HT1080 (cell line): ENCODE measurements at regions not wholly inside any gene's neighbourhood (a gene's known extent, or its start where the extent isn't known, plus 50 kb on each side); places are given as distances from the start of the nearest gene placed in this dataset.

Experiments used
- DNase-seq: peaks from one replicate; pipeline ENCODE4 v3.0.0-alpha.2; 2015; ENCODE audit warnings: low read depth

- no peak for DNase-seq
These were observed 380.3 kb upstream of the RSPO3 start for GRCh38 chr6:126738146-126738545.

- DNase-seq = no peak
These were observed 379.8 kb upstream of the RSPO3 start for GRCh38 chr6:126738641-126739040.

GRCh38 chr6:126743076-126743475 is 375.4 kb upstream of the RSPO3 start:
- no peak for DNase-seq

GRCh38 chr6:126747728-126748540 is 370.5 kb upstream of the RSPO3 start:
- DNase-seq = no peak

GRCh38 chr6:126753606-126754005 is 364.9 kb upstream of the RSPO3 start:
- DNase-seq = no peak

GRCh38 chr6:126761854-126762253 is 356.6 kb upstream of the RSPO3 start:
- DNase-seq = no peak

- DNase-seq = no peak
These were observed 354.4 kb upstream of the RSPO3 start for GRCh38 chr6:126764104-126764503.

GRCh38 chr6:126764671-126765070 is 353.8 kb upstream of the RSPO3 start:
- no peak for DNase-seq

- no peak for DNase-seq
These were observed 351.7 kb upstream of the RSPO3 start for GRCh38 chr6:126766820-126767219.

GRCh38 chr6:126767711-126768110 is 350.8 kb upstream of the RSPO3 start:
- no peak for DNase-seq

- DNase-seq = no peak
These were observed 348.3 kb upstream of the RSPO3 start for GRCh38 chr6:126770176-126770575.

- DNase-seq = no peak
These were observed 345.2 kb upstream of the RSPO3 start for GRCh38 chr6:126773112-126773805.

GRCh38 chr6:126779331-126779730 is 339.1 kb upstream of the RSPO3 start:
- DNase-seq = no peak

- DNase-seq = no peak
These were observed 336.9 kb upstream of the RSPO3 start for GRCh38 chr6:126781582-126781981.

GRCh38 chr6:126784161-126784790 is 334.2 kb upstream of the RSPO3 start:
- no peak for DNase-seq

- DNase-seq = peak; percentile 68
These were observed 332.2 kb upstream of the RSPO3 start for GRCh38 chr6:126786262-126786661.

GRCh38 chr6:126787635-126788034 is 330.8 kb upstream of the RSPO3 start:
- no peak for DNase-seq

- DNase-seq = no peak
These were observed 329.6 kb upstream of the RSPO3 start for GRCh38 chr6:126788861-126789365.

GRCh38 chr6:126792340-126793085 is 326.0 kb upstream of the RSPO3 start:
- DNase-seq = no peak

- DNase-seq = no peak
These were observed 323.3 kb upstream of the RSPO3 start for GRCh38 chr6:126795161-126795560.

- no peak for DNase-seq
These were observed 320.5 kb upstream of the RSPO3 start for GRCh38 chr6:126797981-126798380.
